ENCODE measurements at regions not wholly inside any gene's neighbourhood (a gene's known extent, or its start where the extent isn't known, plus 50 kb on each side); places are given as distances from the start of the nearest gene placed in this dataset.

DNA sequence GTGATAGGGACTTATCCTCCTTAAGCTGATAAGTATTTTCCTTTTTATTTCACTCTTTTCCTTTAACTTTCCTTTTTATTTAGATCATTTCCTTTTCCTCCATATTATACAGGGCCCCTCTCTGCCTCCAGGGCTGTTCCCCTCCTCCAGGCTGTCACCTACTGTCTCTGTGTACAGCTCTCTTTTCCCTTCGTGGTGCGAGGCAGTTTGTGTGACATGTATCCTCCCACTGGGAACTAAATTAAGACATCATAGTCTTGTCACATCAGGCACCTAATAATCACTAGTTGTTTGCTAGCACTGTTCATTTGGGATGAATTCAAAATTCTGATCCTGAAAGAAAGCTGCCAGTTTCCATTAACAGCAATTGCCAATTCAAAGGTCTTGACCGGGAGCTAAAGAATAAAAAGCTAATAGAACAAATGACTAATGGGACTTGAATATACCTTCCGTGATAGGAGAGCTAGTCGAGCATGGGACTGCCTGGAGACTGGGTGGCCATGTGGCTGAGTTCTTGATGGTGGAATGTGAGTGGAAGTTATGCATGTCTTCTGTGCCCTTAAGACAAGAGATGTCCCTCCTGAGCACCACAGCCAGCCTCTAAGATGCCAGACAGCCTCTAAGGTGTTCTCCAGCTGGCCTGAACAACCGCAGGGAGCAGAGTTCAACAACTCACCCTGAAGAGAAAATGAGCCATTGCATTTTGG lies 77.7 kb upstream of the LRRC55 start:
- intact Hi-C loops (cut with micrococcal nuclease): no loop called here

DNA sequence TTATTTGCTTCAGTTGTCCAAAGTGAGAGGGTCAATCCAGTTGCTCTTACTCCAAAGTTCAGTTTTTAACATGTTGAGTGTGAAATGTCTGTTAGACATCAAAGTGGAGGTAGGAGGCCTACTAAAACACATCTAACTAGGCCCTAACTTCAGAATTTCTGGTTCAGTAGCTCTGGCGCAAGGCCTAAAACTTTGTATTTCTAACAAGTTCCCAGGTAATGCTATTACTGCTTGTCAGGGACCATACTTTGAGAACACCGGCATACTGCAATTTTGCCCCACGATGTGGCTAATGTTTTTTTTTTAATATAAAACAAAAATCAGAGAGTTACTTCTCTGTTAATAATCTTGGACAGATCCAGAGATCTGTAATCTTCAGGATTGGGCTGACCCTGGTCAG lies 72.4 kb upstream of the LRRC55 start:
- DNase-seq: no peak
- Histone ChIP-seq H3K36me3 (no peaks in the 10 kb centered on the region), H3K9me3 (replicated peaks) (peaks cover 21% of the 10 kb centered on the region), H3K4me1 (no peaks in the 10 kb centered on the region), H3K4me3 (no peak overlapping the region), H3K27me3 (ENCODE audit: low read depth) (no peaks in the 10 kb centered on the region), H3K27ac (replicated peaks) (no peak overlapping the region)
- TF ChIP-seq, protein P1, sequence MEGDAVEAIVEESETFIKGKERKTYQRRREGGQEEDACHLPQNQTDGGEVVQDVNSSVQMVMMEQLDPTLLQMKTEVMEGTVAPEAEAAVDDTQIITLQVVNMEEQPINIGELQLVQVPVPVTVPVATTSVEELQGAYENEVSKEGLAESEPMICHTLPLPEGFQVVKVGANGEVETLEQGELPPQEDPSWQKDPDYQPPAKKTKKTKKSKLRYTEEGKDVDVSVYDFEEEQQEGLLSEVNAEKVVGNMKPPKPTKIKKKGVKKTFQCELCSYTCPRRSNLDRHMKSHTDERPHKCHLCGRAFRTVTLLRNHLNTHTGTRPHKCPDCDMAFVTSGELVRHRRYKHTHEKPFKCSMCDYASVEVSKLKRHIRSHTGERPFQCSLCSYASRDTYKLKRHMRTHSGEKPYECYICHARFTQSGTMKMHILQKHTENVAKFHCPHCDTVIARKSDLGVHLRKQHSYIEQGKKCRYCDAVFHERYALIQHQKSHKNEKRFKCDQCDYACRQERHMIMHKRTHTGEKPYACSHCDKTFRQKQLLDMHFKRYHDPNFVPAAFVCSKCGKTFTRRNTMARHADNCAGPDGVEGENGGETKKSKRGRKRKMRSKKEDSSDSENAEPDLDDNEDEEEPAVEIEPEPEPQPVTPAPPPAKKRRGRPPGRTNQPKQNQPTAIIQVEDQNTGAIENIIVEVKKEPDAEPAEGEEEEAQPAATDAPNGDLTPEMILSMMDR (IDR thresholded peaks at IDR 0.05; ENCODE audit: borderline replicate concordance): no peak
- intact Hi-C loops (cut with micrococcal nuclease): no loop called here

More for the DNA sequence above, 77.7 kb upstream of the LRRC55 start:
- H3K36me3 ChIP-seq: no peaks in the 10 kb centered on the region
- TF ChIP-seq, protein P1 (IDR thresholded peaks at IDR 0.05; ENCODE audit: borderline replicate concordance): no peak
- H3K9me3 ChIP-seq (replicated peaks): peaks cover 20% of the 10 kb centered on the region
- no peaks in the 10 kb centered on the region for H3K27me3 ChIP-seq (ENCODE audit: low read depth)
- no peak for DNase-seq
- peaks cover 20% of the 10 kb centered on the region for H3K4me1 ChIP-seq
- no peak overlapping the region for H3K4me3 ChIP-seq
- H3K27ac ChIP-seq (replicated peaks): no peak overlapping the region

DNA sequence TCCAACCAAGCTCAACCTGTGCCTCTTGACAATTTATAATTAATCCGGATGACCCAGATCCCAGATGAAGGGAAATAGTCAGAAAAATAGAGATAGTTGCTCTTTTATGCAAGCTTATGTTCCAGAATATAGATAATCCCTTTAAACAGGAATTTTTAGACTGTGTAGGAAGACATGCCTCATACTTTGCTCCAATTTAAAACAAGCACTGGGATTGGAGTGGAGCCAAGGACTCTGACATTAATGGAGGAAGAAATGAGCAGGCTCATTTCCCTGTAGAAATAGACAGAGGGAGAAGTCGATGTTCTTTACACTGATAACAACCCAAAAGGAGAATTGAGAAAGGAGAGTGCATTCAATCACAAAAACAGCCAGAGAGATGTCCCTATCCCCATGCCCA lies 70.1 kb upstream of the LRRC55 start:
- Histone ChIP-seq H3K36me3 (no peaks in the 10 kb centered on the region), H3K4me1 (no peaks in the 10 kb centered on the region), H3K27me3 (ENCODE audit: low read depth) (no peaks in the 10 kb centered on the region), H3K9me3 (replicated peaks) (peaks cover 21% of the 10 kb centered on the region), H3K4me3 (no peak overlapping the region), H3K27ac (replicated peaks) (no peak overlapping the region)
- TF ChIP-seq, protein P1 (IDR thresholded peaks at IDR 0.05; ENCODE audit: borderline replicate concordance): no peak
- intact Hi-C loops (cut with micrococcal nuclease): no loop called here
- no peak for DNase-seq

DNA sequence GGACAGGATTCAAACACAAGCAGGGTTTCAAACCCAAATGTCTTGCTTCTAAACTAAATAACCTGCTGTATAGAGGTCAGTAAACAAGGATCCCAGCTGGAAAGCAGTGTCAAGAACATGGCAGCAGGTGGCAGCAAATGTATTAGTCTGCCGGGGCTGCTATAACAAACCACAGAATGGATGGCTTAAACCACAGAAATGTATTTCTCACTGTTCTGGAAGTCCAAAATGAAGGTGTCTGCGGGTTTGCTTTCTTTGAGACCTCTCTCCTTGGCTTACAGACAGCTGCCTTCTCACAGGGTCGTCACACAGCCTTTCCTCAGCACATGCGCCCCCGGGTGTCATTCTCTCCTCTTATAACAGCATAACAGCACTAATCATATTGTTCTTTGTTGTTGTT lies 65.1 kb upstream of the LRRC55 start:
- Histone ChIP-seq H3K9me3 (replicated peaks) (no peaks in the 10 kb centered on the region), H3K36me3 (no peaks in the 10 kb centered on the region), H3K4me1 (no peaks in the 10 kb centered on the region), H3K4me3 (no peak overlapping the region), H3K27me3 (ENCODE audit: low read depth) (no peaks in the 10 kb centered on the region), H3K27ac (replicated peaks) (no peak overlapping the region)
- intact Hi-C loops (cut with micrococcal nuclease): no loop called here
- TF ChIP-seq, protein P1 (IDR thresholded peaks at IDR 0.05; ENCODE audit: borderline replicate concordance): peak; percentile 69
- peak; percentile 19 for DNase-seq

DNA sequence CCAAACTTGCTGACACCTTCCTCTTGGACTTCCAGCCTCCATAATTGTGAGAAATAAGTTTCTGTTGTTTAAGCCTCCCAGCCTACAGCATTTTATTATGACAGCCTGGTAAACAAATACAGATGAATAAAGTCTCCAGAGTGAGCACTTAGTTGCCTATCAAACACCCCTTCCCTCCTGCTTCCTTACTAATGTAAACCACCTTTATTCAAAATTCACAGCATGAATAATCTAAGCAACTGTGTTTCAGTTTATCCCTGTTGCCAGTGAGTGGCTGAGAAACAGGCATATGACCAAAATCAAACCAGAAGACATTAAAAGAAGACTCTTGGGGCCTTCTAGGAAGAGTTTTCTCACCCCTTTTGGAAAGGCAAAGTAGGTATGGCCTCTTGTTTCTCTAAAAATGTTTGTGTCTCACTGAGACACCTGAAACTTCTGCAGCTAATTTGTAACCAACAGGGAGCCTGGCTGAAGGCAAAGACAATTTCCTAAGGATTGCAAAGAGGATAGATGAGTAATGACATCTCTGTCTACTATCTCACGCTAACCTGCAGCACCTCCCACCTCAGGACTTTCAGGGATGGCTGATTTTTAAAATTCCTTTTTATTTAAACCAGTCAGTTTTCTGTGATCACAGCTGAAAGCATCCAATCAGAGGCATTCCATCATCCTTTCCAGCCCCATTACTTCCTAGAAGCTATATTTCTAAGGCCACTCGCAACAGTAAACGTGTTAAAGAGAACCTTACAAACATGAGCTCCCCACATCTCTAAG lies 61.4 kb upstream of the LRRC55 start:
- intact Hi-C loops (cut with micrococcal nuclease): no loop called here
- TF ChIP-seq, protein P1 (IDR thresholded peaks at IDR 0.05; ENCODE audit: borderline replicate concordance): no peak

More for the DNA sequence above, 61.4 kb upstream of the LRRC55 start:
- H3K4me3 ChIP-seq: no peak overlapping the region
- DNase-seq: no peak
- H3K27ac ChIP-seq (replicated peaks): no peak overlapping the region
- no peaks in the 10 kb centered on the region for H3K9me3 ChIP-seq (replicated peaks)
- H3K27me3 ChIP-seq (ENCODE audit: low read depth): no peaks in the 10 kb centered on the region
- no peaks in the 10 kb centered on the region for H3K36me3 ChIP-seq
- peaks cover 24% of the 10 kb centered on the region for H3K4me1 ChIP-seq
